ENCODE measurements at regions not wholly inside any gene's neighbourhood (a gene's known extent, or its start where the extent isn't known, plus 50 kb on each side); places are given as distances from the start of the nearest gene placed in this dataset.

- Histone ChIP-seq H3K4me1 (replicated peaks in 1 of 4; ENCODE audit: control insufficient read depth in 3 of 4, insufficient read depth in 4 of 4, low read length in 3 of 4) (no peaks in the 10 kb centered on the region; a peak in 1 of 7 replicates), H2BK120ac (replicated peaks; ENCODE audit: low read depth, low read length) (no peak overlapping the region), H4K91ac (replicated peaks; ENCODE audit: insufficient read length, low read length) (no peak overlapping the region), H3K79me2 (ENCODE audit: control insufficient read depth in 1 of 2, insufficient read depth in 2 of 2, low read length in 2 of 2) (no peaks in the 10 kb centered on the region), H3K9me3 (ENCODE audit: insufficient read depth in 2 of 2, low read depth in 1 of 2, low read length in 1 of 2) (no peaks in the 10 kb centered on the region), H2BK15ac (ENCODE audit: low read length) (no peak overlapping the region), H4K8ac (ENCODE audit: extremely low read depth, insufficient read depth, low read length) (no peak overlapping the region), H3K9ac (replicated peaks in 1 of 4; ENCODE audit: extremely low read depth in 1 of 4, low read depth in 3 of 4, low read length in 3 of 4) (no peak overlapping the region), H3K4ac (replicated peaks; ENCODE audit: insufficient read length, low read depth, low read length) (no peak overlapping the region), H2BK12ac (ENCODE audit: low read depth, low read length) (no peak overlapping the region), H2BK20ac (ENCODE audit: low read length) (no peak overlapping the region), H3K4me2 (ENCODE audit: insufficient read depth in 1 of 2, low read depth in 2 of 2, low read length in 2 of 2) (no peak overlapping the region), H3K14ac (ENCODE audit: insufficient read length) (no peak overlapping the region), H3K27me3 (replicated peaks in 1 of 4; ENCODE audit: control insufficient read depth in 3 of 4, extremely low read depth in 1 of 4, insufficient read depth in 3 of 4, low read length in 3 of 4) (no peaks in the 10 kb centered on the region), H3K36me3 (ENCODE audit: control insufficient read depth in 2 of 4, insufficient read depth in 4 of 4, low read length in 3 of 4) (no peaks in the 10 kb centered on the region), H2AK5ac (ENCODE audit: low read depth, low read length) (no peak overlapping the region), H3K23ac (ENCODE audit: insufficient read length) (no peak overlapping the region), H4K20me1 (replicated peaks in 1 of 2; ENCODE audit: control insufficient read depth in 1 of 2, insufficient read depth in 2 of 2, low read length in 2 of 2) (no peaks in the 10 kb centered on the region), H3K27ac (ENCODE audit: low read depth, low read length) (no peak overlapping the region), H2AFZ (ENCODE audit: low read length) (no peak overlapping the region), H3K18ac (ENCODE audit: extremely low read depth, low read length) (no peak overlapping the region), H3K4me3 (ENCODE audit: extremely low read depth in 1 of 4, insufficient read depth in 2 of 4, low read depth in 3 of 4, low read length in 4 of 4) (no peak overlapping the region), H3K79me1 (ENCODE audit: low read depth, low read length) (no peaks in the 10 kb centered on the region), H4K5ac (ENCODE audit: insufficient read length, low read depth, low read length) (no peak overlapping the region), H3K56ac (replicated peaks; ENCODE audit: insufficient read length, low read depth, low read length) (no peak overlapping the region), H3K23me2 (ENCODE audit: low read depth, low read length) (no peaks in the 10 kb centered on the region), H2BK5ac (ENCODE audit: low read depth, low read length) (no peak overlapping the region)
- WGBS, 2 experiments (ENCODE audit: extremely low coverage in 1 of 2, insufficient coverage in 1 of 2, insufficient read length in 1 of 2, insufficient replicate concordance in 2 of 2, low coverage in 1 of 2, low lambda C conversion rate in 2 of 2, missing lambda C conversion rate in 1 of 2): 98% methylated on average over 4 of the region's 4 CpGs; no CpG with 5 or more reads in 1 of the 2 experiments
- CTCF ChIA-PET (ENCODE audit: partially characterized antibody): interaction anchor here (1.0 kb wide), 1 partner anchor 316 kb away, joined by 3 read pairs; no protein-coding TSS in a partner anchor
- TF ChIP-seq HDAC6 (IDR thresholded peaks at IDR 0.05; ENCODE audit: low read depth, low read length) (no peak), CTCF (IDR thresholded peaks at IDR 0.05; ENCODE audit: control extremely low read depth in 1 of 3, insufficient read depth in 1 of 3, low read depth in 1 of 3, low read length in 3 of 3) (no peak), POLR2AphosphoS5 (IDR thresholded peaks at IDR 0.05; ENCODE audit: low read depth, low read length) (no peak), SP4 (IDR thresholded peaks at IDR 0.05; ENCODE audit: low read length) (no peak), RNF2 (IDR thresholded peaks at IDR 0.05; ENCODE audit: borderline replicate concordance, low read depth, low read length, missing control alignments, poor library complexity, severe bottlenecking) (no peak), TAF7 (optimal IDR thresholded peaks at IDR 0.05; ENCODE audit: borderline replicate concordance, low read depth, low read length) (no peak), RAD21 (IDR thresholded peaks at IDR 0.05 in 1 of 2, conservative IDR thresholded peaks at IDR 0.05 in 1 of 2; ENCODE audit: low read depth in 2 of 2, low read length in 2 of 2) (no peak), BCL11A (IDR thresholded peaks at IDR 0.05; ENCODE audit: low read depth in 2 of 2, low read length in 2 of 2) (no peak), POLR2A (IDR thresholded peaks at IDR 0.05; ENCODE audit: control extremely low read depth in 1 of 2, low read depth in 2 of 2, low read length in 2 of 2) (no peak), JUND (IDR thresholded peaks at IDR 0.05; ENCODE audit: low read length) (no peak), BRCA1 (IDR thresholded peaks at IDR 0.05; ENCODE audit: low read depth, low read length) (no peak)
- POLR2A ChIA-PET (ENCODE audit: partially characterized antibody): interaction anchor here (0.5 to 1.1 kb wide), 2 partner anchors 163 to 297 kb away, joined by 3 to 4 read pairs; no protein-coding TSS in a partner anchor
- no peak for DNase-seq (ENCODE audit: low read depth in 1 of 2, low spot score in 2 of 2)
- FAIRE-seq: no peak
These were observed 166.0 kb downstream of the SLC38A4 start for GRCh38 chr12:46659824-46660223.
